Adrenal gland (tissue), 9 donors: ENCODE measurements at regions not wholly inside any gene's neighbourhood (a gene's known extent, or its start where the extent isn't known, plus 50 kb on each side); places are given as distances from the start of the nearest gene placed in this dataset.
"Not testable (repeated sequence)": the region's sequence is repeated elsewhere in the genome, so short reads cannot be mapped to it uniquely, and the experiment has no call there.

Source experiments
- DNase-seq, 7 donors: peaks; one replicate each; pipeline ENCODE4 v3.0.0-alpha.2; 2019 to 2020
- H3K27ac ChIP-seq, 5 donors: fragments of 200-600 bp; sonication (generic) in 4 of 5; 1 replicate in 3 of 5; 2 replicates in 2 of 5; pipeline versions ENCODE4 v1.5.1 to v1.8.0; 2016 to 2020; ENCODE audit warnings: mild to moderate bottlenecking in 1 of 5
- H3K27me3 ChIP-seq: fragments of 200-600 bp; 2 replicates; pipeline ENCODE4 v1.8.0; 2021
- H3K36me3 ChIP-seq, 2 donors: fragments of 200-600 bp; replicated peaks in 1 of 2; 1 replicate in 1 of 2; 2 replicates in 1 of 2; pipeline versions ENCODE4 v1.5.1 to v1.8.0; 2018 to 2022
- H3K4me1 ChIP-seq, 2 donors: fragments of 200-600 bp; replicated peaks in 1 of 2; 1 replicate in 1 of 2; 2 replicates in 1 of 2; pipeline versions ENCODE4 v1.5.1 to v1.8.0; 2018 to 2021
- H3K4me3 ChIP-seq, 4 donors: fragments of 200-600 bp; sonication (generic) in 3 of 4; one replicate each; pipeline ENCODE4 v1.5.1; 2016 to 2018
- H3K9me3 ChIP-seq, 3 donors: fragments of 200-600 bp; sonication (generic) in 1 of 3; replicated peaks in 1 of 3; 1 replicate in 2 of 3; 2 replicates in 1 of 3; pipeline versions ENCODE4 v1.5.1 to v1.8.0; 2016 to 2021
- CTCF ChIP-seq, 6 experiments: fragments of 450-650 bp in 4 of 6; fragments of 200-600 bp in 2 of 6; sonication (generic) in 1 of 6; IDR thresholded peaks; 1 replicate in 5 of 6; 2 replicates in 1 of 6; pipeline versions ENCODE4 v1.5.1 to v1.8.0; 2016 to 2021; ENCODE audit warnings: antibody characterized with exemption in 6 of 6, mild to moderate bottlenecking in 2 of 6, moderate library complexity in 1 of 6
- POLR2A ChIP-seq, 2 donors: fragments of 450-650 bp; IDR thresholded peaks; one replicate each; pipeline ENCODE4 v1.6.1; 2017; ENCODE audit warnings: antibody characterized with exemption in 2 of 2, mild to moderate bottlenecking in 2 of 2, moderate library complexity in 1 of 2
- WGBS, 4 donors: extraction: QIAGEN DNeasy Blood & Tissue Kit in 2 of 4; methylation state at CpG; one replicate each; pipeline versions ENCODE4 v1.1.5 to v1.1.7; 2013 to 2017; 5-methylcytosine and 5-hydroxymethylcytosine counted together
- intact Hi-C, 2 donors: fragments of 100-400 bp; cut with DNase I; formaldehyde crosslinking; loops; one replicate each; pipeline versions ENCODE4 v1.14.1 to v1.15.0; 2022 to 2023
- donor health status: healthy with polysubstance abuse.
- donor health status: Bipolar disorder and iron deficiency.
- donor health status: DM: yes; HTN: yes; CAD: no.
- donor health status: DM: no; HTN: no; CAD: no.
- donor health status: DM: no; HTN: no; CAD: no.

DNA sequence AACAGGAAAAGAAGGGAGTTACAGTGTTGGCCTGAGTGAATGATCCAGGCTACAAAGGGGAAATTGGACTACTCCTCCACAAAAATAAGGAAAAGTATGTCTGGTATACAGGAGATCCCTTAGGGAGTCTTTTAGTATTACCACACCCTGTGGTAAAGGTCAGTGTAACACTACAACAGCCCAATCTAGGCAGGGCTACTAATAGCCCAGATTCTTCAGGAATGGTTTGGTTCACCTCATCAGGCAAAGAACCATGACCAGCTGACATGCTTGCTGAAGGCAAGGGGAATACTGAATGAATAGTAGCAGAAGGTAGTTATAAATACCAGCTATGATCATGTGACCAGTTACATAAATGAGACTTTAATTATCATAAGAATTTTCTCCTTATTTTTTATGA is 372.6 kb upstream of the ATP11B start:
- no peak for TF ChIP-seq CTCF (IDR thresholded peaks at IDR 0.05)
- H3K9me3 ChIP-seq, result no peaks in the 10 kb centered on the region
- no peak overlapping the region for H3K4me3 ChIP-seq
- DNase-seq, result no peak
- H3K27ac ChIP-seq, result no peak overlapping the region
- intact Hi-C loops, result no loop called here
- H3K4me1 ChIP-seq, result no peaks in the 10 kb centered on the region
- H3K27me3 ChIP-seq, result no peaks in the 10 kb centered on the region
- no peaks in the 10 kb centered on the region for H3K36me3 ChIP-seq

GRCh38 chr3:182424006-182424405 is 369.3 kb upstream of the ATP11B start:
- intact Hi-C loops, result no loop called here
- 88 to 97% (median 95%) methylated on average over 3 of the region's 3 CpGs for WGBS, 4 donors
- TF ChIP-seq POLR2A (IDR thresholded peaks at IDR 0.05) (no peak), CTCF (IDR thresholded peaks at IDR 0.05) (no peak)
- Histone ChIP-seq H3K27ac (no peak overlapping the region), H3K4me3 (no peak overlapping the region), H3K27me3 (no peaks in the 10 kb centered on the region), H3K9me3 (no peaks in the 10 kb centered on the region), H3K4me1 (no peaks in the 10 kb centered on the region), H3K36me3 (no peaks in the 10 kb centered on the region)
- no peak for DNase-seq

GRCh38 chr3:182425926-182426718 is 367.2 kb upstream of the ATP11B start:
- H3K9me3 ChIP-seq, DNase-seq, H3K27me3 ChIP-seq, H3K4me1 ChIP-seq, intact Hi-C loops, H3K4me3 ChIP-seq, H3K36me3 ChIP-seq, H3K27ac ChIP-seq: not testable (repeated sequence)
- 75 to 93% (median 79%) methylated on average over 18 to 28 of the region's 32 CpGs for WGBS, 4 donors

GRCh38 chr3:182431972-182432371 is 361.3 kb upstream of the ATP11B start:
- intact Hi-C loops, H3K4me1 ChIP-seq, DNase-seq, H3K36me3 ChIP-seq, H3K9me3 ChIP-seq, H3K4me3 ChIP-seq, H3K27ac ChIP-seq, H3K27me3 ChIP-seq: not testable (repeated sequence)
- 85 to 95% (median 92%) methylated on average over 5 to 6 of the region's 6 CpGs for WGBS, 4 donors

DNA sequence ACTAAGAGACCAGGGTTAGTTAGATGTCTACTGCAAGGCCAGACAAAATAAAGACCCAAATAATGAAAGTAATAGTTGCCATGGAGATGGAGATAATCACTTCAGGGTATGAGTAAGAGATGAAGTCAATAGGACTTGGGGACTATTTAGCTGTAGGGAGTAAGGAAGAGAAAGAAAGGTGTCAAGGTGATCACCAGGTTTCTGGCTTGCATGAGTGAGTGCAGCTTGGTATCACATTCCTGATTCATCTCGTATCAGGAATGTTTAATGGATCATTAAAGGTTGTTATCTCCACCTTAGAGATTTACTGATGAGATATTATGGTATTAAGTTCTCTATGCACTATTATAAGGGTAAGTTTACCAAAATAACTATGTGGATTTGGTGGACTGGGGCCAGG is 357.4 kb upstream of the ATP11B start:
- Histone ChIP-seq H3K27me3 (no peaks in the 10 kb centered on the region), H3K27ac (no peak overlapping the region), H3K36me3 (no peaks in the 10 kb centered on the region), H3K9me3 (no peaks in the 10 kb centered on the region), H3K4me1 (no peaks in the 10 kb centered on the region), H3K4me3 (no peak overlapping the region)
- no peak for DNase-seq
- 24 to 66% (median 58%) methylated on average over 1 of the region's 1 CpG for WGBS, 4 donors
- intact Hi-C loops, result no loop called here
- TF ChIP-seq CTCF (IDR thresholded peaks at IDR 0.05) (no peak), POLR2A (IDR thresholded peaks at IDR 0.05) (no peak)
